ENCODE measurements at regions not wholly inside any gene's neighbourhood (a gene's known extent, or its start where the extent isn't known, plus 50 kb on each side); places are given as distances from the start of the nearest gene placed in this dataset.
"Not testable (repeated sequence)": the region's sequence is repeated elsewhere in the genome, so short reads cannot be mapped to it uniquely, and the experiment has no call there.

GRCh38 chr6:153026-153425 lies 139.3 kb upstream of the DUSP22 start:
- not testable (repeated sequence) for TF ChIP-seq YY1 (IDR thresholded peaks at IDR 0.05; ENCODE audit: insufficient read depth, insufficient read length); ZNF274 (IDR thresholded peaks at IDR 0.05; ENCODE audit: low read depth, low read length)

Measured in NT2/D1 (cell line).